ENCODE measurements at regions not wholly inside any gene's neighbourhood (a gene's known extent, or its start where the extent isn't known, plus 50 kb on each side); places are given as distances from the start of the nearest gene placed in this dataset.

DNA sequence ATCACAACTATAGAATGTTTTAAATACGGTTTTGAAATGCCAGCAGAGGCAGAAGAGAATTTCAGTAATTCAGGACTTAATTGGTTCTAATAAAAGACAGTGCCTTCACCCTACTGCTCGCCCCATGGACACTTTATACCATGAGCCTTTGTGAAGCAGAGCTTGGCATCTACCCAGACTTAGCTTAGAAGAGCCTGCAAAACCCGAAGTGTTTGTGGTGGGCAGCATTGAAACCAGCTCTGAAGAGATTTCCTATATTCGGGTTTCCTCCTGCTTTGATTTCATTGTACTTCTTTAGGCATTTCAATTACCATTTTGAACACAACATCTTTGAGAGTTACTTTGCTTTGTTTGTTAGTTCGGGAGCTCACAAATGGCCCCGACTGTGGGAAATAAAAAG lies 185.1 kb upstream of the MTNR1B start:
- DNase-seq (ENCODE audit: low read depth, low spot score), result no peak
- ChIA-PET CTCF (no interaction called here), POLR2A (no interaction called here)
- no peak overlapping the region for H3K4me3 ChIP-seq (ENCODE audit: low read depth, low read length)
- TF ChIP-seq, protein P1, sequence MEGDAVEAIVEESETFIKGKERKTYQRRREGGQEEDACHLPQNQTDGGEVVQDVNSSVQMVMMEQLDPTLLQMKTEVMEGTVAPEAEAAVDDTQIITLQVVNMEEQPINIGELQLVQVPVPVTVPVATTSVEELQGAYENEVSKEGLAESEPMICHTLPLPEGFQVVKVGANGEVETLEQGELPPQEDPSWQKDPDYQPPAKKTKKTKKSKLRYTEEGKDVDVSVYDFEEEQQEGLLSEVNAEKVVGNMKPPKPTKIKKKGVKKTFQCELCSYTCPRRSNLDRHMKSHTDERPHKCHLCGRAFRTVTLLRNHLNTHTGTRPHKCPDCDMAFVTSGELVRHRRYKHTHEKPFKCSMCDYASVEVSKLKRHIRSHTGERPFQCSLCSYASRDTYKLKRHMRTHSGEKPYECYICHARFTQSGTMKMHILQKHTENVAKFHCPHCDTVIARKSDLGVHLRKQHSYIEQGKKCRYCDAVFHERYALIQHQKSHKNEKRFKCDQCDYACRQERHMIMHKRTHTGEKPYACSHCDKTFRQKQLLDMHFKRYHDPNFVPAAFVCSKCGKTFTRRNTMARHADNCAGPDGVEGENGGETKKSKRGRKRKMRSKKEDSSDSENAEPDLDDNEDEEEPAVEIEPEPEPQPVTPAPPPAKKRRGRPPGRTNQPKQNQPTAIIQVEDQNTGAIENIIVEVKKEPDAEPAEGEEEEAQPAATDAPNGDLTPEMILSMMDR (IDR thresholded peaks at IDR 0.05; ENCODE audit: insufficient read depth, low read length, missing control alignments), result no peak

DNA sequence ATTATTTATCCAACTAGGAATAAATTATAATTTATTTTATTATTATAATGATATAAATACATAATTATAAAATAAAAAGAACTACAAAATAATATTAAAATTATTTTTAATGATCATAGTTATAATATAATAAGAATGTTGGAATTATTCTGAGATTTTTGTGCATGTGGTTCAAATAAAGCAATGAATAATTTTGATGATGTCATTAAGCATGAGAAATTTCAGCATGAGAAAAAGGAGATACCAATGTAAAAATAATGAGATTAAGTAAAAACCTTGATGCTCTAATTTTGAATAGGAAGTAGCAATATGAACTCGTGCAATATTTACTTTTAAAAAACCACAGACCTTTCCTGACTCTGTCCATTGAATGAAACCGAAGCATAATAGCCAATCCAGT lies 181.8 kb upstream of the MTNR1B start:
- ChIA-PET POLR2A (no interaction called here), CTCF (no interaction called here)
- TF ChIP-seq, protein P1 (IDR thresholded peaks at IDR 0.05; ENCODE audit: insufficient read depth, low read length, missing control alignments), result no peak
- no peak for DNase-seq (ENCODE audit: low read depth, low spot score)
- no peak overlapping the region for H3K4me3 ChIP-seq (ENCODE audit: low read depth, low read length)

DNA sequence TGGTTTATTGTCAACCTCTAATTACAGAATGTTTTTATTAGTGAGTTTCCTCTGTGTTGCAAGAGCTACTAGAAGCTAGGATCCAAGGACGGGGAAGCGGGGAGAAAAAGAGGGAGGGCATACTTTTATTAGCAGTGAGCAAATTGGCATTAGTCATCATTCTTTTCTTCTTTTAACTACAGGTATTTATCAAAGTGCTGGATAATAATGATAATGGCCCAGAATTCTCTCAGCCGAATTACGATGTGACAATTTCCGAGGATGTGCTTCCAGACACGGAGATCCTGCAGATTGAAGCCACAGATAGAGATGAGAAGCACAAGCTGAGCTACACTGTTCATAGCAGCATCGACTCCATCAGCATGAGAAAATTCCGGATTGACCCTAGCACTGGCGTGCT lies 179.7 kb upstream of the MTNR1B start:
- CTCF ChIA-PET, result no interaction called here
- no peak overlapping the region for H3K4me3 ChIP-seq (ENCODE audit: low read depth, low read length)
- DNase-seq (ENCODE audit: low read depth, low spot score), result no peak
- POLR2A ChIA-PET, result no interaction called here
- TF ChIP-seq, protein P1 (IDR thresholded peaks at IDR 0.05; ENCODE audit: insufficient read depth, low read length, missing control alignments), result no peak

DNA sequence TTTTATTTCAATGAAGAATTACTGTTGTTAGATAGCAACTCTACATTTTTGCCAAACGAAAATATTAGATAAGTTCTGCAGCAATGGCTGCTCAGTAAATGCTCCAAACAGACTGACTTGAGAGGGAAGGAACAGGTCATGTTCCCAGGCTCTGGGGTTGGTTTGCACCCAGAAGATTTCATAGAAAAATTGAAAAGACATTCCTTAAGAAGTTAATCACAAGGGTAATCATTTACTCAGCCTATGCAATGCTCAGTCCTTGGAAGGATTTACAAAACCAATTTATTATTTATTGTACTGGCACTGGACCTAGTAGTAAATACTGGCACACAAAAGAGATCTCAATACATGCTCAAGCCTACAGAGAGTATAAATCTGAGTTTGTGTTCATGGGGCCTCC lies 179.1 kb upstream of the MTNR1B start:
- TF ChIP-seq, protein P1 (IDR thresholded peaks at IDR 0.05; ENCODE audit: insufficient read depth, low read length, missing control alignments), result no peak
- no peak for DNase-seq (ENCODE audit: low read depth, low spot score)
- no peak overlapping the region for H3K4me3 ChIP-seq (ENCODE audit: low read depth, low read length)
- ChIA-PET POLR2A (no interaction called here), CTCF (no interaction called here)

DNA sequence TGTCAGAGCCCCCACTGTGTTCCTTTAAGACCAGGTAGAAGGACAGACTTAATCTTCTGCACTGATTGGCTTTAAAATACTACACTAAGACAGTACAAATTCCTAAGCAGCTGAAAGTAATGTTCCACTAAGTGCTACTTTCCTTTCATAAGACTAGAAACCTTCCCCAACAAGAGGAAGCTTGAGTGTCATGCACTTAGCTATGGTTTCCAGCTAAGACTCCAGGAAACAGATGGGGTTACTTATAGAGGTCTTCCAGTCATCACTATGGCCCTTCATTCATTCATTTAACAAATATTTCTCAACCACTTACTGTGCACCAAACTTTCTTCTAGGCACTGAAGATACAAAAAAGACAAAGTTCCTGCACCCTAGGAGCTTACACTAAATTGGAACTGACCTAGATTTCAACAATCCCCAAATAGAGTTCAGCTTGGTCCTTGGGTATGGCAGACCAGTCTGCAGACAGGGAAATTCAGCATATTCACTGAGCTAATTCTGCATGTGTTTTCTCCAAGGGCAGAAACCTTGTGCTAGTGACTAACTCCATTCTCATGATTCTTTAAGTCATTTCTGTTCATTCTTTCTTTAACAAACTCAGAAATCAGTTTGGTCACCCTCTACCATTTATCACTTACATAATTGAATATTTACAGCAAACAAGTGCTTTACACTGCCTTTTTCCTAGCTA lies 178.4 kb upstream of the MTNR1B start:
- POLR2A ChIA-PET, result no interaction called here
- no peak for DNase-seq (ENCODE audit: low read depth, low spot score)
- no peak overlapping the region for H3K4me3 ChIP-seq (ENCODE audit: low read depth, low read length)
- CTCF ChIA-PET, result no interaction called here
- TF ChIP-seq, protein P1 (IDR thresholded peaks at IDR 0.05; ENCODE audit: insufficient read depth, low read length, missing control alignments), result no peak

DNA sequence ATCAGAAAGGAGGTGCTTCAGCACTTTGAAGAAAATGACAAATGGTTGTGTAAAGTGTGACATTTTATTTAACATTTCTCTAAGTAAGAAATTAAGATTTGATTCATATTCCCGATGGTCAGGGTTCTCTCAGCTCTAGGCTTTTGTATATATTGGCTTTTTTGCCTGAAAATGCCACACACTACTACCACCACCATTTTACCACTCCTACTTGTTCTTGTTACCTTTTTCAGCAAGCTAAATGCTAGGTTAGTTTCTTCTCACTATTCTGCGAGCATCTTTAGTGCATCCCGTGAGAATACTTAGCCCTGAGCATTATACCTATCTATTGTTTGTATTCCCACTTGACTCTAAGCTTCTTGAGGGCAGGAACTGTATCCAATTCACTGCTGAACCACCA lies 177.6 kb upstream of the MTNR1B start:
- no peak for DNase-seq (ENCODE audit: low read depth, low spot score)
- H3K4me3 ChIP-seq (ENCODE audit: low read depth, low read length), result no peak overlapping the region
- POLR2A ChIA-PET, result no interaction called here
- TF ChIP-seq, protein P1 (IDR thresholded peaks at IDR 0.05; ENCODE audit: insufficient read depth, low read length, missing control alignments), result no peak
- CTCF ChIA-PET, result no interaction called here

Measured in AG04449 (cell line).